DND-41 (cell line): ENCODE measurements at regions not wholly inside any gene's neighbourhood (a gene's known extent, or its start where the extent isn't known, plus 50 kb on each side); places are given as distances from the start of the nearest gene placed in this dataset.

Source experiments
- ATAC-seq: fragments of 200-7000 bp; cut with Tn5 transposase; 3 replicates; pipeline ENCODE4 v1.9.1; 2021; ENCODE audit warnings: low read depth; ENCODE audit not compliant: insufficient read depth
- DNase-seq: peaks from one replicate; pipeline ENCODE4 v3.0.0-alpha.2; 2020
- H2AFZ ChIP-seq: 2 replicates; pipeline ENCODE4 v1.6.0; 2012; ENCODE audit warnings: low read depth, low read length
- H3K27ac ChIP-seq: 2 replicates; pipeline ENCODE4 v1.5.1; 2012; ENCODE audit warnings: low read length, inconsistent platforms
- H3K27me3 ChIP-seq: fragments of 200-600 bp; sonication (generic); 2 replicates; pipeline ENCODE4 v1.6.0; 2012; ENCODE audit warnings: low read length, mild to moderate bottlenecking, inconsistent platforms; ENCODE audit not compliant: insufficient read depth, poor library complexity
- H3K36me3 ChIP-seq: 2 replicates; pipeline ENCODE4 v1.5.1; 2012; ENCODE audit warnings: low read length, inconsistent platforms; ENCODE audit not compliant: insufficient read depth
- H3K4me1 ChIP-seq: 2 replicates; pipeline ENCODE4 v1.5.1; 2012; ENCODE audit warnings: mild to moderate bottlenecking, low read length; ENCODE audit not compliant: insufficient read depth
- H3K4me2 ChIP-seq: 2 replicates; pipeline ENCODE4 v1.6.0; 2012; ENCODE audit warnings: mild to moderate bottlenecking, moderate library complexity, low read length, inconsistent platforms; ENCODE audit not compliant: insufficient read depth
- H3K4me3 ChIP-seq, 2 experiments: fragments of 200-600 bp in 1 of 2; shearing (Covaris generic) in 1 of 2; 2 replicates each; pipeline ENCODE4 v1.5.1; 2012 to 2016; ENCODE audit warnings: inconsistent platforms in 2 of 2, low read length in 2 of 2, mild to moderate bottlenecking in 2 of 2, low read depth in 1 of 2, moderate library complexity in 1 of 2
- H3K79me2 ChIP-seq: 2 replicates; pipeline ENCODE4 v1.6.0; 2012; ENCODE audit warnings: low read length, inconsistent platforms; ENCODE audit not compliant: insufficient read depth
- H3K9ac ChIP-seq: 2 replicates; pipeline ENCODE4 v1.6.0; 2012; ENCODE audit warnings: low read depth, mild to moderate bottlenecking, inconsistent platforms, low read length, moderate library complexity
- H3K9me3 ChIP-seq: 2 replicates; pipeline ENCODE4 v1.5.1; 2012; ENCODE audit warnings: low read length, moderate library complexity, mild to moderate bottlenecking, inconsistent platforms; ENCODE audit not compliant: insufficient read depth, severe bottlenecking
- H4K20me1 ChIP-seq: 2 replicates; pipeline ENCODE4 v1.6.0; 2012; ENCODE audit warnings: low read length; ENCODE audit not compliant: insufficient read depth
- CTCF ChIP-seq: IDR thresholded peaks from 2 replicates; pipeline ENCODE4 v1.5.1; 2012; ENCODE audit warnings: borderline replicate concordance, low read length, moderate library complexity, mild to moderate bottlenecking; ENCODE audit not compliant: poor library complexity, severe bottlenecking; ENCODE audit errors: extremely low read depth
- EZH2 ChIP-seq: IDR thresholded peaks from 3 replicates; pipeline ENCODE4 v1.6.1; 2012; ENCODE audit warnings: borderline replicate concordance, low read depth, mild to moderate bottlenecking, moderate library complexity, low read length, inconsistent platforms; ENCODE audit not compliant: severe bottlenecking

- no peak overlapping the region for H3K9ac ChIP-seq
- no peak overlapping the region for H3K4me2 ChIP-seq
- no peak overlapping the region for H3K27ac ChIP-seq
- H3K79me2 ChIP-seq = no peaks in the 10 kb centered on the region
- no peak for ATAC-seq
- no peaks in the 10 kb centered on the region for H3K9me3 ChIP-seq
- H3K4me3 ChIP-seq = no peak overlapping the region
- H3K4me1 ChIP-seq = no peaks in the 10 kb centered on the region
- peaks cover 7% of the 10 kb centered on the region for H3K27me3 ChIP-seq
- DNase-seq = no peak
- TF ChIP-seq EZH2 = no peak
- TF ChIP-seq CTCF = no peak
- H4K20me1 ChIP-seq = no peaks in the 10 kb centered on the region
- no peaks in the 10 kb centered on the region for H3K36me3 ChIP-seq
- H2AFZ ChIP-seq = no peak overlapping the region
These were observed 150.2 kb upstream of the LMO4 start for GRCh38 chr1:87178441-87178840.

GRCh38 chr1:87179076-87179810 lies 149.4 kb upstream of the LMO4 start:
- no peak for DNase-seq
- no peak overlapping the region for H3K27ac ChIP-seq

GRCh38 chr1:87179851-87180519 lies 148.7 kb upstream of the LMO4 start:
- no peaks in the 10 kb centered on the region for H3K79me2 ChIP-seq
- ATAC-seq (no peak), DNase-seq (no peak)

More at GRCh38 chr1:87179076-87179810, 149.4 kb upstream of the LMO4 start:
- ATAC-seq = no peak
- H3K4me3 ChIP-seq = no peak overlapping the region
- peaks cover 4% of the 10 kb centered on the region for H3K27me3 ChIP-seq
- no peaks in the 10 kb centered on the region for H3K36me3 ChIP-seq
- H3K4me1 ChIP-seq = no peaks in the 10 kb centered on the region
- H3K9ac ChIP-seq = no peak overlapping the region
- H3K79me2 ChIP-seq = no peaks in the 10 kb centered on the region
- TF ChIP-seq CTCF (no peak), EZH2 (no peak)
- H4K20me1 ChIP-seq = no peaks in the 10 kb centered on the region
- H2AFZ ChIP-seq = no peak overlapping the region
- H3K9me3 ChIP-seq = no peaks in the 10 kb centered on the region
- no peak overlapping the region for H3K4me2 ChIP-seq

More at GRCh38 chr1:87179851-87180519, 148.7 kb upstream of the LMO4 start:
- H3K27ac ChIP-seq = no peak overlapping the region
- no peaks in the 10 kb centered on the region for H3K36me3 ChIP-seq
- H4K20me1 ChIP-seq = no peaks in the 10 kb centered on the region
- H3K4me1 ChIP-seq = no peaks in the 10 kb centered on the region
- H2AFZ ChIP-seq = no peak overlapping the region
- no peak overlapping the region for H3K4me2 ChIP-seq
- no peaks in the 10 kb centered on the region for H3K9me3 ChIP-seq
- no peak overlapping the region for H3K9ac ChIP-seq
- no peak overlapping the region for H3K4me3 ChIP-seq
- H3K27me3 ChIP-seq = no peaks in the 10 kb centered on the region
- TF ChIP-seq EZH2 (no peak), CTCF (no peak)
